ENCODE measurements at regions not wholly inside any gene's neighbourhood (a gene's known extent, or its start where the extent isn't known, plus 50 kb on each side); places are given as distances from the start of the nearest gene placed in this dataset.

- no peaks in the 10 kb centered on the region for H3K9me3 ChIP-seq (ENCODE audit: control insufficient read depth in 1 of 2, low read length in 2 of 2)
- no peak overlapping the region for H3K4me3 ChIP-seq (ENCODE audit: low read depth in 1 of 2, low read length in 2 of 2)
- no peak overlapping the region for H3K9ac ChIP-seq (ENCODE audit: low read depth in 1 of 2, low read length in 2 of 2)
- no peaks in the 10 kb centered on the region for H3K27me3 ChIP-seq (ENCODE audit: control insufficient read depth in 1 of 2, insufficient read depth in 2 of 2, low read length in 2 of 2)
- no peaks in the 10 kb centered on the region for H3K4me1 ChIP-seq (ENCODE audit: control insufficient read depth in 1 of 2, insufficient read depth in 2 of 2, low read length in 2 of 2)
- H3K27ac ChIP-seq (ENCODE audit: low read depth, low read length) = no peak overlapping the region
- H3K36me3 ChIP-seq (ENCODE audit: control insufficient read depth in 1 of 2, insufficient read depth in 2 of 2, low read length in 2 of 2) = no peaks in the 10 kb centered on the region
These were observed 98.0 kb downstream of the CRPPA start for GRCh38 chr7:16323313-16323712.

GRCh38 chr7:16320099-16320660, 101.2 kb downstream of the CRPPA start:
- Histone ChIP-seq H3K9ac (ENCODE audit: low read depth in 1 of 2, low read length in 2 of 2) (no peak overlapping the region), H3K4me3 (ENCODE audit: low read depth in 1 of 2, low read length in 2 of 2) (no peak overlapping the region), H3K9me3 (ENCODE audit: control insufficient read depth in 1 of 2, low read length in 2 of 2) (no peaks in the 10 kb centered on the region), H3K4me1 (ENCODE audit: control insufficient read depth in 1 of 2, insufficient read depth in 2 of 2, low read length in 2 of 2) (no peaks in the 10 kb centered on the region), H3K36me3 (ENCODE audit: control insufficient read depth in 1 of 2, insufficient read depth in 2 of 2, low read length in 2 of 2) (no peaks in the 10 kb centered on the region), H3K27ac (ENCODE audit: low read depth, low read length) (no peak overlapping the region), H3K27me3 (ENCODE audit: control insufficient read depth in 1 of 2, insufficient read depth in 2 of 2, low read length in 2 of 2) (no peaks in the 10 kb centered on the region)

DNA sequence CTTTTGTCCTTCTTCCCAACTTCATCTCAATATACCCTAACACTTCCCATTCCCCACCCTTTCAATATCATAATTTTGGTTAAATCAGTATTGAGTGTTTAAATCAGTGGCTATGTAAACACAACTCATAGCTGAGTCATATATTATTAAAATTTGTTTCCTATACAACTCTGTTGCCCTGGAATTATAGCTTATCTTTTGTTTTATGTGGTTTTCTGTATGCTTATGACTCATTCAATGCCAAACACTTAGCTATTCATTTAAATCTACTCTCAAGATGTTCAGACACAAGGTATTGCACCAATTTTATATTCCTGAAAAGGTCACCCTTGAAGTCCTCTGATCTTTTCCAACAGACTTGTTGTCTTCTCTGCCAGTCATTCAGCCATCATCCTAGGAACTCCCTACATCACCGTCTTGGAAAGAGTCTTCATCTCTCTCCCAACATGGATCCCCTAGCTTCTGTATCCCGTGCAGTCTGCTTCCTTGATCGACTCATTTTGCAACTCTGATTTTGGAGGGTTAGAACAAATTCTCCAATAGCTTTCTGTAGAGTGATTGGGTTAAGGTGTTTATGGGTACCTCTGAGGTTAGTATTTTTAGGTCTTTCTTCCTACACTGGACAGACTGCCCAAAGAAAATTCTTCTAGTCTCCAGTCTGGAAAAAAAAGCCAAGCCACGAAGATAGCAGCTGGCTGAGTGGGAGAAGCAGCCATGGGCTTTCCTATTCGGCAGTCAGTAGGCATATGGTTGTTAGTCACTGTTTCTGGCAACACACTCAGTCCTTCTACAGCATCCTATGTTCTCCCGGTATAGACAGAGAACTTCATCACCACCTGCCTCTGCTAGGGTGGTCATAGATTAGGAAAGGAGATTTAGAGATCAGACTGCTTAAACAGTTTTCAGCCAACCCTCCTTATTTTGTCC, 102.1 kb downstream of the CRPPA start:
- H3K27ac ChIP-seq (ENCODE audit: low read depth, low read length) = no peak overlapping the region
- no peaks in the 10 kb centered on the region for H3K36me3 ChIP-seq (ENCODE audit: control insufficient read depth in 1 of 2, insufficient read depth in 2 of 2, low read length in 2 of 2)
- no peaks in the 10 kb centered on the region for H3K27me3 ChIP-seq (ENCODE audit: control insufficient read depth in 1 of 2, insufficient read depth in 2 of 2, low read length in 2 of 2)
- H3K9ac ChIP-seq (ENCODE audit: low read depth in 1 of 2, low read length in 2 of 2) = no peak overlapping the region
- no peak overlapping the region for H3K4me3 ChIP-seq (ENCODE audit: low read depth in 1 of 2, low read length in 2 of 2)
- no peaks in the 10 kb centered on the region for H3K4me1 ChIP-seq (ENCODE audit: control insufficient read depth in 1 of 2, insufficient read depth in 2 of 2, low read length in 2 of 2)
- no peaks in the 10 kb centered on the region for H3K9me3 ChIP-seq (ENCODE audit: control insufficient read depth in 1 of 2, low read length in 2 of 2)

- no peak overlapping the region for H3K27ac ChIP-seq (ENCODE audit: low read depth, low read length)
- no peaks in the 10 kb centered on the region for H3K36me3 ChIP-seq (ENCODE audit: control insufficient read depth in 1 of 2, insufficient read depth in 2 of 2, low read length in 2 of 2)
- no peaks in the 10 kb centered on the region for H3K27me3 ChIP-seq (ENCODE audit: control insufficient read depth in 1 of 2, insufficient read depth in 2 of 2, low read length in 2 of 2)
- H3K9me3 ChIP-seq (ENCODE audit: control insufficient read depth in 1 of 2, low read length in 2 of 2) = no peaks in the 10 kb centered on the region
- no peak overlapping the region for H3K4me3 ChIP-seq (ENCODE audit: low read depth in 1 of 2, low read length in 2 of 2)
- H3K4me1 ChIP-seq (ENCODE audit: control insufficient read depth in 1 of 2, insufficient read depth in 2 of 2, low read length in 2 of 2) = no peaks in the 10 kb centered on the region
- no peak overlapping the region for H3K9ac ChIP-seq (ENCODE audit: low read depth in 1 of 2, low read length in 2 of 2)
These were observed 102.9 kb downstream of the CRPPA start for GRCh38 chr7:16318463-16318862.

GRCh38 chr7:16317406-16317805, 103.9 kb downstream of the CRPPA start:
- Histone ChIP-seq H3K4me1 (ENCODE audit: control insufficient read depth in 1 of 2, insufficient read depth in 2 of 2, low read length in 2 of 2) (no peaks in the 10 kb centered on the region), H3K27ac (ENCODE audit: low read depth, low read length) (no peak overlapping the region), H3K27me3 (ENCODE audit: control insufficient read depth in 1 of 2, insufficient read depth in 2 of 2, low read length in 2 of 2) (no peaks in the 10 kb centered on the region), H3K9me3 (ENCODE audit: control insufficient read depth in 1 of 2, low read length in 2 of 2) (no peaks in the 10 kb centered on the region), H3K36me3 (ENCODE audit: control insufficient read depth in 1 of 2, insufficient read depth in 2 of 2, low read length in 2 of 2) (no peaks in the 10 kb centered on the region), H3K4me3 (ENCODE audit: low read depth in 1 of 2, low read length in 2 of 2) (no peak overlapping the region), H3K9ac (ENCODE audit: low read depth in 1 of 2, low read length in 2 of 2) (no peak overlapping the region)

GRCh38 chr7:16315280-16315679, 106.1 kb downstream of the CRPPA start:
- Histone ChIP-seq H3K36me3 (ENCODE audit: control insufficient read depth in 1 of 2, insufficient read depth in 2 of 2, low read length in 2 of 2) (no peaks in the 10 kb centered on the region), H3K9ac (ENCODE audit: low read depth in 1 of 2, low read length in 2 of 2) (no peak overlapping the region), H3K4me3 (ENCODE audit: low read depth in 1 of 2, low read length in 2 of 2) (no peak overlapping the region), H3K4me1 (ENCODE audit: control insufficient read depth in 1 of 2, insufficient read depth in 2 of 2, low read length in 2 of 2) (no peaks in the 10 kb centered on the region), H3K27me3 (ENCODE audit: control insufficient read depth in 1 of 2, insufficient read depth in 2 of 2, low read length in 2 of 2) (no peaks in the 10 kb centered on the region), H3K27ac (ENCODE audit: low read depth, low read length) (no peak overlapping the region), H3K9me3 (ENCODE audit: control insufficient read depth in 1 of 2, low read length in 2 of 2) (no peaks in the 10 kb centered on the region)

DNA sequence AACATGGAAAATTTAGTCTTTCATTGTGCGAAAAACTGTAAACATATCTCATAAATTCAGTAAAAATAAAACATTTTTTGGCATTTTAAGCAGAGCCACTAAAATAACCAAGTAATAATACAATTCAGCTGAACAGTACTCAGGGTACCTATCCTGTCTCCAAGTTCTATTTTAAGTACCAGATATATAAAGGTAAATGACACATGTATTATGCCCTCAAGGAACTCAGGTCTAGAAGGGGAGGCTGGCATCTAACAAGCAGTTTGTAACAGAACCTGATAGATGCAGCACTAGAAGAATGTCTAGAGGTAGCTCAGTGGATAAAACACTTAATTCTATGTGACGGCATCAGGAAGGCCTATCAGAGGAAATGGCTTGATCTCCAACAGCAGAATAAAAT, 112.2 kb downstream of the CRPPA start:
- Histone ChIP-seq H3K27me3 (ENCODE audit: control insufficient read depth in 1 of 2, insufficient read depth in 2 of 2, low read length in 2 of 2) (no peaks in the 10 kb centered on the region), H3K27ac (ENCODE audit: low read depth, low read length) (no peak overlapping the region), H3K36me3 (ENCODE audit: control insufficient read depth in 1 of 2, insufficient read depth in 2 of 2, low read length in 2 of 2) (no peaks in the 10 kb centered on the region), H3K4me1 (ENCODE audit: control insufficient read depth in 1 of 2, insufficient read depth in 2 of 2, low read length in 2 of 2) (no peaks in the 10 kb centered on the region), H3K9me3 (ENCODE audit: control insufficient read depth in 1 of 2, low read length in 2 of 2) (no peaks in the 10 kb centered on the region), H3K9ac (ENCODE audit: low read depth in 1 of 2, low read length in 2 of 2) (no peak overlapping the region), H3K4me3 (ENCODE audit: low read depth in 1 of 2, low read length in 2 of 2) (no peak overlapping the region)

GRCh38 chr7:16301291-16301690, 120.0 kb downstream of the CRPPA start:
- Histone ChIP-seq H3K9ac (ENCODE audit: low read depth in 1 of 2, low read length in 2 of 2) (no peak overlapping the region), H3K27me3 (ENCODE audit: control insufficient read depth in 1 of 2, insufficient read depth in 2 of 2, low read length in 2 of 2) (no peaks in the 10 kb centered on the region), H3K27ac (ENCODE audit: low read depth, low read length) (no peak overlapping the region), H3K9me3 (ENCODE audit: control insufficient read depth in 1 of 2, low read length in 2 of 2) (no peaks in the 10 kb centered on the region), H3K4me3 (ENCODE audit: low read depth in 1 of 2, low read length in 2 of 2) (no peak overlapping the region), H3K4me1 (ENCODE audit: control insufficient read depth in 1 of 2, insufficient read depth in 2 of 2, low read length in 2 of 2) (no peaks in the 10 kb centered on the region), H3K36me3 (ENCODE audit: control insufficient read depth in 1 of 2, insufficient read depth in 2 of 2, low read length in 2 of 2) (no peaks in the 10 kb centered on the region)

- H3K4me1 ChIP-seq (ENCODE audit: control insufficient read depth in 1 of 2, insufficient read depth in 2 of 2, low read length in 2 of 2) = no peaks in the 10 kb centered on the region
- H3K27ac ChIP-seq (ENCODE audit: low read depth, low read length) = no peak overlapping the region
- no peaks in the 10 kb centered on the region for H3K36me3 ChIP-seq (ENCODE audit: control insufficient read depth in 1 of 2, insufficient read depth in 2 of 2, low read length in 2 of 2)
- no peaks in the 10 kb centered on the region for H3K9me3 ChIP-seq (ENCODE audit: control insufficient read depth in 1 of 2, low read length in 2 of 2)
- H3K9ac ChIP-seq (ENCODE audit: low read depth in 1 of 2, low read length in 2 of 2) = no peak overlapping the region
- H3K4me3 ChIP-seq (ENCODE audit: low read depth in 1 of 2, low read length in 2 of 2) = no peak overlapping the region
- no peaks in the 10 kb centered on the region for H3K27me3 ChIP-seq (ENCODE audit: control insufficient read depth in 1 of 2, insufficient read depth in 2 of 2, low read length in 2 of 2)
These were observed 120.9 kb downstream of the CRPPA start for GRCh38 chr7:16300361-16300895.

DNA sequence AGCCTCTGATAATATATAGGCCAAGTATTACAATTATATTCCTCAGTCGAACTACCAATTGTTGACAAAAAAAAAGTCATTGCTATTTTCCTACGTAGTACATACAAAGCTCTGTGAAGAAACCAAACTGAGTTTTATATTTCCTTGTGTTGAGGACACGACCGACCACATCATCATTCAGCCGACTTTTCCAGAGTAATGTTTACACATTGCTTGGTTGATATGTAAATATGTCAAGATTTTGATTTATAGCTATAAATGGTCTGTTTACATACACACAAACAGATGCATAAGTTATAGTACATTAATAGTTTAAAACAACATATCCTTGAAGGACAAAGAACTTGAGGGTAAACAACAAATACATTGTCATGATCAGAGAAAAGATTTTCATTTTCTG, 121.5 kb downstream of the CRPPA start:
- no peak overlapping the region for H3K27ac ChIP-seq (ENCODE audit: low read depth, low read length)
- no peak overlapping the region for H3K4me3 ChIP-seq (ENCODE audit: low read depth in 1 of 2, low read length in 2 of 2)
- H3K36me3 ChIP-seq (ENCODE audit: control insufficient read depth in 1 of 2, insufficient read depth in 2 of 2, low read length in 2 of 2) = no peaks in the 10 kb centered on the region
- H3K9me3 ChIP-seq (ENCODE audit: control insufficient read depth in 1 of 2, low read length in 2 of 2) = no peaks in the 10 kb centered on the region
- H3K27me3 ChIP-seq (ENCODE audit: control insufficient read depth in 1 of 2, insufficient read depth in 2 of 2, low read length in 2 of 2) = no peaks in the 10 kb centered on the region
- H3K4me1 ChIP-seq (ENCODE audit: control insufficient read depth in 1 of 2, insufficient read depth in 2 of 2, low read length in 2 of 2) = no peaks in the 10 kb centered on the region
- no peak overlapping the region for H3K9ac ChIP-seq (ENCODE audit: low read depth in 1 of 2, low read length in 2 of 2)

All from duodenal mucosa (tissue), 2 donors.